ENCODE measurements at regions not wholly inside any gene's neighbourhood (a gene's known extent, or its start where the extent isn't known, plus 50 kb on each side); places are given as distances from the start of the nearest gene placed in this dataset.

- TF ChIP-seq CTCF (IDR thresholded peaks at IDR 0.05): no peak
- no peak for TF ChIP-seq EZH2 (IDR thresholded peaks at IDR 0.05; ENCODE audit: borderline replicate concordance, insufficient read depth, low read depth, low read length, poor library complexity, severe bottlenecking)
Measured at GRCh38 chr6:145332011-145332410, 403.3 kb downstream of the EPM2A start.
